H1 (cell line): ENCODE measurements at regions not wholly inside any gene's neighbourhood (a gene's known extent, or its start where the extent isn't known, plus 50 kb on each side); places are given as distances from the start of the nearest gene placed in this dataset.

ENCODE experiments used
- CTCF ChIA-PET: fragments of 300-600 bp; sonication (Branson Sonifier 250); formaldehyde crosslinking; loops from one replicate; lab custom pipeline; 2021; ENCODE audit not compliant: partially characterized antibody; lab: Charles Lee
- POLR2A ChIA-PET: fragments of 300-600 bp; sonication (Branson Sonifier 250); formaldehyde crosslinking; loops from one replicate; lab custom pipeline; 2021; ENCODE audit warnings: inconsistent platforms; ENCODE audit not compliant: partially characterized antibody; lab: Charles Lee
- DNase-seq, 2 experiments: peaks; one replicate each; pipeline versions ENCODE4 v3.0.0 to v3.0.0-alpha.2; 2010 to 2022; ENCODE audit warnings: low spot score in 2 of 2, low read depth in 1 of 2, mixed read lengths in 1 of 2
- FAIRE-seq: peaks from 2 replicates; lab custom pipeline; 2011; peaks lifted over from hg19 to GRCh38; lab: Jason Lieb, UNC
- H2AFZ ChIP-seq: 2 replicates; pipeline ENCODE4 v1.8.1; 2012; ENCODE audit warnings: low read length, inconsistent platforms
- H2AK5ac ChIP-seq: 2 replicates; pipeline ENCODE4 v1.6.1; 2013; ENCODE audit warnings: low read depth, low read length
- H2BK120ac ChIP-seq: replicated peaks from 2 replicates; pipeline ENCODE3; 2013; ENCODE audit warnings: low read depth, low read length, inconsistent platforms
- H2BK12ac ChIP-seq: 2 replicates; pipeline ENCODE4 v1.6.1; 2013; ENCODE audit warnings: low read depth, low read length
- H2BK15ac ChIP-seq: 2 replicates; pipeline ENCODE4 v1.6.1; 2013; ENCODE audit warnings: low read length
- H2BK20ac ChIP-seq: 2 replicates; pipeline ENCODE4 v1.6.1; 2013; ENCODE audit warnings: low read length
- H2BK5ac ChIP-seq: 2 replicates; pipeline ENCODE4 v1.6.1; 2013; ENCODE audit warnings: low read depth, low read length
- H3K14ac ChIP-seq: 2 replicates; pipeline ENCODE4 v1.6.1; 2013; ENCODE audit warnings: inconsistent platforms; ENCODE audit not compliant: insufficient read length
- H3K18ac ChIP-seq: 2 replicates; pipeline ENCODE4 v1.6.1; 2013; ENCODE audit warnings: low read length; ENCODE audit errors: extremely low read depth
- H3K23ac ChIP-seq: 2 replicates; pipeline ENCODE4 v1.6.1; 2013; ENCODE audit warnings: inconsistent platforms; ENCODE audit not compliant: insufficient read length
- H3K23me2 ChIP-seq: 2 replicates; pipeline ENCODE4 v1.6.1; 2013; ENCODE audit warnings: low read depth, low read length
- H3K27ac ChIP-seq: 2 replicates; pipeline ENCODE4 v1.6.1; 2011; ENCODE audit warnings: low read depth, low read length, inconsistent platforms
- H3K27me3 ChIP-seq, 4 experiments: replicated peaks in 1 of 4; 1 replicate in 1 of 4; 2 replicates in 3 of 4; pipeline versions ENCODE4 v1.6.1 to v1.8.1; 2011 to 2013; ENCODE audit warnings: low read length in 3 of 4, mild to moderate bottlenecking in 3 of 4, inconsistent platforms in 2 of 4, mixed read lengths in 2 of 4, moderate library complexity in 1 of 4; ENCODE audit not compliant: control insufficient read depth in 3 of 4, insufficient read depth in 3 of 4; ENCODE audit errors: extremely low read depth in 1 of 4
- H3K36me3 ChIP-seq, 4 experiments: 2 replicates each; pipeline versions ENCODE4 v1.6.1 to v1.8.1; 2011 to 2013; ENCODE audit warnings: mild to moderate bottlenecking in 4 of 4, low read length in 3 of 4, moderate library complexity in 2 of 4, control low read depth in 1 of 4, inconsistent platforms in 1 of 4; ENCODE audit not compliant: insufficient read depth in 4 of 4, control insufficient read depth in 2 of 4
- H3K4ac ChIP-seq: replicated peaks from 2 replicates; pipeline ENCODE3; 2013; ENCODE audit warnings: low read length, low read depth, mixed read lengths, inconsistent platforms; ENCODE audit not compliant: insufficient read length
- H3K4me1 ChIP-seq, 4 experiments: replicated peaks in 1 of 4; 1 replicate in 1 of 4; 2 replicates in 3 of 4; pipeline versions ENCODE4 v1.6.1 to v1.8.1; 2011 to 2013; ENCODE audit warnings: low read length in 3 of 4, inconsistent platforms in 2 of 4, mixed read lengths in 1 of 4; ENCODE audit not compliant: insufficient read depth in 4 of 4, control insufficient read depth in 3 of 4
- H3K4me2 ChIP-seq, 2 experiments: 2 replicates each; pipeline versions ENCODE4 v1.6.1 to v1.8.1; 2011 to 2013; ENCODE audit warnings: low read depth in 2 of 2, low read length in 2 of 2, control low read depth in 1 of 2, inconsistent platforms in 1 of 2, mild to moderate bottlenecking in 1 of 2; ENCODE audit not compliant: insufficient read depth in 1 of 2
- H3K4me3 ChIP-seq, 4 experiments: fragments of 200-600, 300-600 bp in 1 of 4; sonication (generic), shearing (Covaris generic), sonication (Bioruptor Twin) in 1 of 4; 2 replicates each; pipeline versions ENCODE4 v1.5.1 to v1.8.1; 2011 to 2016; ENCODE audit warnings: low read length in 4 of 4, low read depth in 3 of 4, control low read depth in 2 of 4, inconsistent platforms in 2 of 4, mild to moderate bottlenecking in 2 of 4, mixed read lengths in 1 of 4, moderate library complexity in 1 of 4; ENCODE audit not compliant: insufficient read depth in 2 of 4; ENCODE audit errors: extremely low read depth in 1 of 4
- H3K56ac ChIP-seq: replicated peaks from 2 replicates; pipeline ENCODE3; 2013; ENCODE audit warnings: low read depth, mild to moderate bottlenecking, mixed read lengths, low read length, inconsistent platforms; ENCODE audit not compliant: insufficient read length
- H3K79me1 ChIP-seq: 2 replicates; pipeline ENCODE4 v1.6.1; 2013; ENCODE audit warnings: low read depth, low read length, control low read depth
- H3K79me2 ChIP-seq, 2 experiments: 2 replicates each; pipeline versions ENCODE4 v1.6.1 to v1.8.1; 2012 to 2013; ENCODE audit warnings: low read length in 2 of 2, mild to moderate bottlenecking in 2 of 2, inconsistent platforms in 1 of 2; ENCODE audit not compliant: insufficient read depth in 2 of 2, control insufficient read depth in 1 of 2
- H3K9ac ChIP-seq, 4 experiments: replicated peaks in 1 of 4; 1 replicate in 1 of 4; 2 replicates in 3 of 4; pipeline versions ENCODE4 v1.6.1 to v1.8.1; 2011 to 2013; ENCODE audit warnings: low read depth in 3 of 4, low read length in 3 of 4, control low read depth in 2 of 4, mild to moderate bottlenecking in 2 of 4, moderate library complexity in 2 of 4, inconsistent platforms in 1 of 4; ENCODE audit errors: extremely low read depth in 1 of 4
- H3K9me3 ChIP-seq, 2 experiments: 2 replicates each; pipeline versions ENCODE4 v1.6.1 to v1.8.1; 2012 to 2013; ENCODE audit warnings: mild to moderate bottlenecking in 2 of 2, moderate library complexity in 2 of 2, control low read depth in 1 of 2, inconsistent platforms in 1 of 2, low read depth in 1 of 2, low read length in 1 of 2, mixed read lengths in 1 of 2; ENCODE audit not compliant: insufficient read depth in 2 of 2
- H4K20me1 ChIP-seq, 2 experiments: replicated peaks in 1 of 2; 2 replicates each; pipeline versions ENCODE3 to v1.8.1; 2011 to 2013; ENCODE audit warnings: inconsistent platforms in 2 of 2, low read length in 2 of 2, mild to moderate bottlenecking in 1 of 2; ENCODE audit not compliant: insufficient read depth in 2 of 2, control insufficient read depth in 1 of 2
- H4K5ac ChIP-seq: 2 replicates; pipeline ENCODE4 v1.6.1; 2013; ENCODE audit warnings: low read length, low read depth, mixed read lengths, inconsistent platforms; ENCODE audit not compliant: insufficient read length
- H4K8ac ChIP-seq: 2 replicates; pipeline ENCODE4 v1.8.0; 2013; ENCODE audit warnings: mild to moderate bottlenecking, moderate library complexity, low read length, inconsistent platforms; ENCODE audit not compliant: insufficient read depth; ENCODE audit errors: extremely low read depth
- H4K91ac ChIP-seq: replicated peaks from 2 replicates; pipeline ENCODE3; 2013; ENCODE audit warnings: low read length, mixed read lengths, inconsistent platforms; ENCODE audit not compliant: insufficient read length
- CTCF ChIP-seq, 3 experiments: IDR thresholded peaks; 1 replicate in 2 of 3; 2 replicates in 1 of 3; pipeline versions ENCODE4 v1.5.1 to v1.6.1; 2011; ENCODE audit warnings: low read length in 3 of 3, mild to moderate bottlenecking in 3 of 3, inconsistent platforms in 2 of 3, low read depth in 1 of 3, moderate library complexity in 1 of 3; ENCODE audit not compliant: insufficient read depth in 1 of 3; ENCODE audit errors: control extremely low read depth in 1 of 3
- EZH2 ChIP-seq: fragments of 200-600 bp; sonication (generic); IDR thresholded peaks from 2 replicates; pipeline ENCODE4 v1.7.1; 2012; ENCODE audit warnings: low read depth, mild to moderate bottlenecking, moderate library complexity, low read length, inconsistent platforms; ENCODE audit not compliant: severe bottlenecking
- PHF8 ChIP-seq: fragments of 200-600 bp; sonication (generic); conservative IDR thresholded peaks from 2 replicates; pipeline ENCODE4 v1.7.1; 2012; ENCODE audit warnings: low read depth, mild to moderate bottlenecking, inconsistent platforms, low read length, moderate library complexity
- RAD21 ChIP-seq, 2 experiments: IDR thresholded peaks in 1 of 2; conservative IDR thresholded peaks in 1 of 2; 2 replicates each; pipeline ENCODE4 v1.6.1; 2011; ENCODE audit warnings: low read depth in 2 of 2, low read length in 2 of 2, improper control_type of control experiment in 1 of 2, inconsistent platforms in 1 of 2, mild to moderate bottlenecking in 1 of 2, moderate library complexity in 1 of 2
- TAF1 ChIP-seq: IDR thresholded peaks from 2 replicates; pipeline ENCODE4 v1.6.1; 2011; ENCODE audit warnings: mild to moderate bottlenecking, low read depth, low read length
- TBP ChIP-seq: IDR thresholded peaks from 2 replicates; pipeline ENCODE4 v1.6.1; 2011; ENCODE audit warnings: low read depth, low read length, improper control_type of control experiment
- USF2 ChIP-seq: IDR thresholded peaks from 2 replicates; pipeline ENCODE4 v1.6.1; 2011; ENCODE audit warnings: low read length, improper control_type of control experiment
- WGBS, 2 experiments: shearing (Covaris generic) in 1 of 2; methylation state at CpG; one replicate each; pipeline versions ENCODE4 v1.1.6 to v1.1.7; 2013 to 2015; ENCODE audit warnings: low lambda C conversion rate in 2 of 2, mixed read lengths in 2 of 2, inconsistent platforms in 1 of 2, low coverage in 1 of 2, missing lambda C conversion rate in 1 of 2; ENCODE audit not compliant: insufficient replicate concordance in 2 of 2, insufficient coverage in 1 of 2, insufficient read length in 1 of 2; ENCODE audit errors: extremely low coverage in 1 of 2, missing lambda C conversion rate in 1 of 2; 5-methylcytosine and 5-hydroxymethylcytosine counted together
- TF ChIP-seq, protein P1 (sequence below): IDR thresholded peaks from 2 replicates; pipeline ENCODE4 v1.6.1; 2011; ENCODE audit warnings: low read depth, mild to moderate bottlenecking, low read length; ENCODE audit not compliant: insufficient read depth

DNA sequence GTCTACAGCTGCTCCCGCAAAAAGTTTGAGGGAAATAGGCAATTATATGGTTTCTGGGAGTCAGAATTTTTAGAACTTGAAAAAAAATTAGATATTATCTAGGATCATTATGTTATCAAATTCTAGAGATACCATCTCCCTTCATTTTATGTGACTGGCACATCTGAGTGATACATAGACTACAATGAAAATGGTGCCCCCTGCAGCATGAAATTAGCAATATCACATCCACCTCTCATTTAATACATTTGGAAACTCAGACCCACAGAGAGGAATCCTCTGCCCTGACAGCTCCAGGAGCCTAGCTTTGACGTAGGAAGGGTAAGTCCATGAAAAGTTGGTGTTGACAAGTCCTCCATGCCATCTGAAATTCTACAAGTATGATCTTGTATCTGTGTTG, 381.6 kb downstream of the SUCLG1 start:
- no peak overlapping the region for H3K18ac ChIP-seq
- H4K91ac ChIP-seq: no peak overlapping the region
- no peak overlapping the region for H2BK5ac ChIP-seq
- no peak overlapping the region for H3K4me2 ChIP-seq
- H3K4me1 ChIP-seq: no peaks in the 10 kb centered on the region
- H3K23me2 ChIP-seq: no peaks in the 10 kb centered on the region; the same call in 1 of the 2 replicates
- H2AFZ ChIP-seq: no peak overlapping the region
- H3K23ac ChIP-seq: no peak overlapping the region
- H3K14ac ChIP-seq: no peak overlapping the region
- H3K4ac ChIP-seq: no peak overlapping the region
- H3K79me2 ChIP-seq: no peaks in the 10 kb centered on the region
- TF ChIP-seq, protein P1, sequence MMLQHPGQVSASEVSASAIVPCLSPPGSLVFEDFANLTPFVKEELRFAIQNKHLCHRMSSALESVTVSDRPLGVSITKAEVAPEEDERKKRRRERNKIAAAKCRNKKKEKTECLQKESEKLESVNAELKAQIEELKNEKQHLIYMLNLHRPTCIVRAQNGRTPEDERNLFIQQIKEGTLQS: no peak
- TF ChIP-seq PHF8 (no peak), TAF1 (no peak), RAD21 (IDR thresholded peaks at IDR 0.05 in 1 of 2, conservative IDR thresholded peaks at IDR 0.05 in 1 of 2; ENCODE audit: low read depth in 2 of 2, low read length in 2 of 2) (peak; percentile 65 to 67), CTCF (IDR thresholded peaks at IDR 0.05; ENCODE audit: control extremely low read depth in 1 of 3, insufficient read depth in 1 of 3, low read depth in 1 of 3, low read length in 3 of 3) (peak in 2 of 3 experiments; percentile 25 to 55; a peak in 2 of 4 replicates), EZH2 (no peak), TBP (no peak), USF2 (no peak)
- no peak overlapping the region for H4K8ac ChIP-seq
- no peak overlapping the region for H2AK5ac ChIP-seq
- no peak overlapping the region for H2BK20ac ChIP-seq
- H3K27me3 ChIP-seq: no peaks in the 10 kb centered on the region
- DNase-seq: no peak
- no peaks in the 10 kb centered on the region for H3K36me3 ChIP-seq
- no peak overlapping the region for H3K56ac ChIP-seq
- H4K20me1 ChIP-seq: no peaks in the 10 kb centered on the region
- H3K9ac ChIP-seq: no peak overlapping the region
- peak; percentile 13 for FAIRE-seq
- no peaks in the 10 kb centered on the region for H3K79me1 ChIP-seq
- ChIA-PET CTCF (interaction anchor here (0.7 to 1.7 kb wide), 4 partner anchors 8 to 579 kb away, joined by 3 to 4 read pairs (median 4); no protein-coding TSS in a partner anchor), POLR2A (no interaction called here)
- H3K9me3 ChIP-seq: no peaks in the 10 kb centered on the region
- H2BK120ac ChIP-seq: no peak overlapping the region
- 85% methylated on average over 2 of the region's 2 CpGs; no CpG with 5 or more reads in 1 of the 2 experiments for WGBS, 2 experiments
- H2BK15ac ChIP-seq: no peak overlapping the region
- no peak overlapping the region for H3K4me3 ChIP-seq
- no peak overlapping the region for H4K5ac ChIP-seq
- no peak overlapping the region for H2BK12ac ChIP-seq
- H3K27ac ChIP-seq: no peak overlapping the region
